ENCODE measurements at regions not wholly inside any gene's neighbourhood (a gene's known extent, or its start where the extent isn't known, plus 50 kb on each side); places are given as distances from the start of the nearest gene placed in this dataset.

DNA sequence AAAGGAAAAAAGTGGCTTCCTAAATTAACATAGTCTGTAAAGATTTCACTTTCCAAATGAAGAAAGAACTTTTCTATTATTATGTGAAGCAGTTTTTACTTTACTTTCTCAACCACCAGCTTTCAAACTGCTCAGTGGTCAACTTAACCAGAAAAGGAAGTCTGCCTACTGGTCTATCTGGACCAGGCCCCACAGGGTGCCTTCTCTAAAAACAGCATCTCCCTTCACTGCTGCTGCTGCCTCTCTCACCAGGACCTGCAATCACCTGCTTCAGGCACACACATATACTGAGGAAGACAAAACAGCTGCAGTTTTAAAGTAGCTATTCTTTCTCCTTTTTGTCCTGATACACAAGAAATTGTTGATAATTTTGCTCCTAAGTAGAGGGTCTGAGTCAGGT lies 221.3 kb upstream of the DCC start:
- TF ChIP-seq, protein P1, sequence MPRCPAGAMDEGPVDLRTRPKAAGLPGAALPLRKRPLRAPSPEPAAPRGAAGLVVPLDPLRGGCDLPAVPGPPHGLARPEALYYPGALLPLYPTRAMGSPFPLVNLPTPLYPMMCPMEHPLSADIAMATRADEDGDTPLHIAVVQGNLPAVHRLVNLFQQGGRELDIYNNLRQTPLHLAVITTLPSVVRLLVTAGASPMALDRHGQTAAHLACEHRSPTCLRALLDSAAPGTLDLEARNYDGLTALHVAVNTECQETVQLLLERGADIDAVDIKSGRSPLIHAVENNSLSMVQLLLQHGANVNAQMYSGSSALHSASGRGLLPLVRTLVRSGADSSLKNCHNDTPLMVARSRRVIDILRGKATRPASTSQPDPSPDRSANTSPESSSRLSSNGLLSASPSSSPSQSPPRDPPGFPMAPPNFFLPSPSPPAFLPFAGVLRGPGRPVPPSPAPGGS (IDR thresholded peaks at IDR 0.05), result no peak
- TF ChIP-seq, protein P2, sequence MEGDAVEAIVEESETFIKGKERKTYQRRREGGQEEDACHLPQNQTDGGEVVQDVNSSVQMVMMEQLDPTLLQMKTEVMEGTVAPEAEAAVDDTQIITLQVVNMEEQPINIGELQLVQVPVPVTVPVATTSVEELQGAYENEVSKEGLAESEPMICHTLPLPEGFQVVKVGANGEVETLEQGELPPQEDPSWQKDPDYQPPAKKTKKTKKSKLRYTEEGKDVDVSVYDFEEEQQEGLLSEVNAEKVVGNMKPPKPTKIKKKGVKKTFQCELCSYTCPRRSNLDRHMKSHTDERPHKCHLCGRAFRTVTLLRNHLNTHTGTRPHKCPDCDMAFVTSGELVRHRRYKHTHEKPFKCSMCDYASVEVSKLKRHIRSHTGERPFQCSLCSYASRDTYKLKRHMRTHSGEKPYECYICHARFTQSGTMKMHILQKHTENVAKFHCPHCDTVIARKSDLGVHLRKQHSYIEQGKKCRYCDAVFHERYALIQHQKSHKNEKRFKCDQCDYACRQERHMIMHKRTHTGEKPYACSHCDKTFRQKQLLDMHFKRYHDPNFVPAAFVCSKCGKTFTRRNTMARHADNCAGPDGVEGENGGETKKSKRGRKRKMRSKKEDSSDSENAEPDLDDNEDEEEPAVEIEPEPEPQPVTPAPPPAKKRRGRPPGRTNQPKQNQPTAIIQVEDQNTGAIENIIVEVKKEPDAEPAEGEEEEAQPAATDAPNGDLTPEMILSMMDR (IDR thresholded peaks at IDR 0.05), result no peak
- TF ChIP-seq CHD2 (IDR thresholded peaks at IDR 0.05; ENCODE audit: low read length, partially characterized antibody) (no peak), RAD21 (conservative IDR thresholded peaks at IDR 0.05 in 1 of 2, IDR thresholded peaks at IDR 0.05 in 1 of 2) (no peak), EHMT2 (IDR thresholded peaks at IDR 0.05; ENCODE audit: low read depth) (no peak), RCOR1 (IDR thresholded peaks at IDR 0.05; ENCODE audit: low read depth, low read length) (no peak), HDAC2 (IDR thresholded peaks at IDR 0.05) (no peak), POLR2A (IDR thresholded peaks at IDR 0.05; ENCODE audit: low read length) (no peak), MYC (IDR thresholded peaks at IDR 0.05; ENCODE audit: borderline replicate concordance, low read length) (no peak), POLR2AphosphoS2 (conservative IDR thresholded peaks at IDR 0.05; ENCODE audit: low read length) (no peak), CEBPB (IDR thresholded peaks at IDR 0.05) (no peak), CBX8 (IDR thresholded peaks at IDR 0.05) (no peak)
- TF ChIP-seq, protein P3, sequence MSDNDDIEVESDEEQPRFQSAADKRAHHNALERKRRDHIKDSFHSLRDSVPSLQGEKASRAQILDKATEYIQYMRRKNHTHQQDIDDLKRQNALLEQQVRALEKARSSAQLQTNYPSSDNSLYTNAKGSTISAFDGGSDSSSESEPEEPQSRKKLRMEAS (IDR thresholded peaks at IDR 0.05), result no peak
- TF ChIP-seq, protein P4, sequence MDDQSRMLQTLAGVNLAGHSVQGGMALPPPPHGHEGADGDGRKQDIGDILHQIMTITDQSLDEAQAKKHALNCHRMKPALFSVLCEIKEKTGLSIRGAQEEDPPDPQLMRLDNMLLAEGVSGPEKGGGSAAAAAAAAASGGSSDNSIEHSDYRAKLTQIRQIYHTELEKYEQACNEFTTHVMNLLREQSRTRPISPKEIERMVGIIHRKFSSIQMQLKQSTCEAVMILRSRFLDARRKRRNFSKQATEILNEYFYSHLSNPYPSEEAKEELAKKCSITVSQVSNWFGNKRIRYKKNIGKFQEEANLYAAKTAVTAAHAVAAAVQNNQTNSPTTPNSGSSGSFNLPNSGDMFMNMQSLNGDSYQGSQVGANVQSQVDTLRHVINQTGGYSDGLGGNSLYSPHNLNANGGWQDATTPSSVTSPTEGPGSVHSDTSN (IDR thresholded peaks at IDR 0.05), result no peak

Measured in A549 (cell line).